B cell (primary cell): ENCODE measurements at regions not wholly inside any gene's neighbourhood (a gene's known extent, or its start where the extent isn't known, plus 50 kb on each side); places are given as distances from the start of the nearest gene placed in this dataset.

ENCODE experiments used
- ATAC-seq: fragments of 200-7000 bp; cut with Tn5 transposase; one replicate; pipeline ENCODE4 v1.10.0; 2021; ENCODE audit warnings: low read depth, mild to moderate bottlenecking, moderate number of reproducible peaks, moderate library complexity
- CTCF ChIA-PET: fragments of 350-600 bp; sonication (Branson Sonifier 250); formaldehyde crosslinking; loops from one replicate; lab custom pipeline; 2021; ENCODE audit warnings: antibody characterized with exemption, inconsistent platforms; lab: Charles Lee
- POLR2A ChIA-PET: fragments of 350-600 bp; sonication (Branson Sonifier 250); formaldehyde crosslinking; loops from one replicate; lab custom pipeline; 2021; ENCODE audit warnings: antibody characterized with exemption; lab: Charles Lee
- DNase-seq: peaks from one replicate; pipeline ENCODE4 v3.0.0; 2013
- H2AFZ ChIP-seq: 2 replicates; pipeline ENCODE4 v1.6.1; 2012; ENCODE audit warnings: mild to moderate bottlenecking, low read depth, low read length; ENCODE audit not compliant: insufficient read depth, poor library complexity, severe bottlenecking
- H3K27ac ChIP-seq, 2 donors: 1 replicate in 1 of 2; 2 replicates in 1 of 2; pipeline ENCODE4 v1.5.1; 2012 to 2013; ENCODE audit warnings: low read length in 2 of 2, mild to moderate bottlenecking in 2 of 2, moderate library complexity in 1 of 2
- H3K27me3 ChIP-seq, 4 experiments: fragments of 200-600 bp in 1 of 4; sonication (generic) in 1 of 4; replicated peaks in 1 of 4; 1 replicate in 2 of 4; 2 replicates in 2 of 4; pipeline versions ENCODE4 v1.6.1 to v1.7.0; 2013 to 2016; ENCODE audit warnings: low read length in 3 of 4, mild to moderate bottlenecking in 2 of 4, mixed read lengths in 1 of 4, moderate library complexity in 1 of 4; ENCODE audit not compliant: insufficient read depth in 4 of 4, control insufficient read depth in 3 of 4; ENCODE audit errors: control extremely low read depth in 1 of 4
- H3K36me3 ChIP-seq, 2 experiments: replicated peaks in 1 of 2; 1 replicate in 1 of 2; 2 replicates in 1 of 2; pipeline versions ENCODE4 v1.6.1 to v1.7.1; 2013; ENCODE audit warnings: low read length in 1 of 2; ENCODE audit not compliant: insufficient read depth in 2 of 2, control insufficient read depth in 1 of 2; ENCODE audit errors: control extremely low read depth in 1 of 2, extremely low read depth in 1 of 2
- H3K4me1 ChIP-seq, 2 donors: fragments of 200-600 bp in 1 of 2; sonication (generic) in 1 of 2; 1 replicate in 1 of 2; 2 replicates in 1 of 2; pipeline versions ENCODE4 v1.5.1 to v1.6.1; 2013 to 2017; ENCODE audit warnings: low read length in 2 of 2; ENCODE audit not compliant: control insufficient read depth in 2 of 2, insufficient read depth in 2 of 2
- H3K4me2 ChIP-seq: replicated peaks from 2 replicates; pipeline ENCODE3; 2012; ENCODE audit warnings: mild to moderate bottlenecking, low read depth, low read length; ENCODE audit not compliant: poor library complexity, severe bottlenecking
- H3K4me3 ChIP-seq, 5 experiments: fragments of 200-600 bp in 1 of 5; sonication (generic) in 1 of 5; 1 replicate in 3 of 5; 2 replicates in 2 of 5; pipeline versions ENCODE4 v1.5.1 to v1.7.0; 2011 to 2016; ENCODE audit warnings: low read length in 4 of 5, mild to moderate bottlenecking in 4 of 5, low read depth in 2 of 5, control low read depth in 1 of 5, moderate library complexity in 1 of 5; ENCODE audit not compliant: insufficient read depth in 1 of 5; ENCODE audit errors: control extremely low read depth in 1 of 5, extremely low read depth in 1 of 5
- H3K79me2 ChIP-seq: fragments of 200-600 bp; sonication (generic); one replicate; pipeline ENCODE4 v1.6.0; 2016; ENCODE audit warnings: low read length; ENCODE audit not compliant: control insufficient read depth, insufficient read depth
- H3K9ac ChIP-seq: fragments of 200-600 bp; sonication (generic); 2 replicates; pipeline ENCODE4 v1.6.1; 2017; ENCODE audit warnings: mild to moderate bottlenecking, low read length, moderate library complexity
- H3K9me3 ChIP-seq, 3 donors: one replicate each; pipeline versions ENCODE4 v1.6.1 to v1.7.1; 2013; ENCODE audit warnings: low read length in 2 of 3; ENCODE audit not compliant: control insufficient read depth in 2 of 3, insufficient read depth in 1 of 3; ENCODE audit errors: control extremely low read depth in 1 of 3
- H4K20me1 ChIP-seq: 2 replicates; pipeline ENCODE4 v1.6.0; 2012; ENCODE audit warnings: mild to moderate bottlenecking, low read length; ENCODE audit not compliant: insufficient read depth, control insufficient read depth, poor library complexity, severe bottlenecking
- H3K27ac Mint-ChIP-seq: one replicate; pipeline ENCODE4 v1.8.0; 2021; ENCODE audit warnings: mixed read lengths
- H3K27me3 Mint-ChIP-seq: one replicate; pipeline ENCODE4 v1.8.0; 2021; ENCODE audit warnings: mixed read lengths
- H3K4me1 Mint-ChIP-seq: one replicate; pipeline ENCODE4 v1.8.0; 2021; ENCODE audit warnings: mixed read lengths
- H3K4me3 Mint-ChIP-seq: one replicate; pipeline ENCODE4 v1.8.0; 2021; ENCODE audit warnings: mixed read lengths
- H3K9me3 Mint-ChIP-seq: one replicate; pipeline ENCODE4 v1.8.0; 2022; ENCODE audit warnings: mixed read lengths; ENCODE audit not compliant: insufficient read depth
- CTCF ChIP-seq: fragments of 200-600 bp; IDR thresholded peaks from one replicate; pipeline ENCODE4 v1.8.0; 2022; ENCODE audit warnings: antibody characterized with exemption, mild to moderate bottlenecking
- EZH2 ChIP-seq: IDR thresholded peaks from 2 replicates; pipeline ENCODE4 v1.6.1; 2012; ENCODE audit warnings: borderline replicate concordance, low read depth, mild to moderate bottlenecking, moderate library complexity, low read length; ENCODE audit not compliant: insufficient read depth, poor library complexity, severe bottlenecking
- WGBS: methylation state at CpG from one replicate; pipeline ENCODE4 v1.1.5; 2013; ENCODE audit warnings: missing lambda C conversion rate; ENCODE audit not compliant: insufficient coverage; 5-methylcytosine and 5-hydroxymethylcytosine counted together
- intact Hi-C: fragments of 100-400 bp; cut with micrococcal nuclease; formaldehyde crosslinking; loops from one replicate; pipeline ENCODE4 v1.10.0; 2022

GRCh38 chr9:135016876-135017275 lies 70.6 kb upstream of the OLFM1 start:
- H3K27ac ChIP-seq, result no peak overlapping the region
- no peak overlapping the region for H3K4me3 Mint-ChIP-seq
- no peak overlapping the region for H3K9ac ChIP-seq
- no peaks in the 10 kb centered on the region for H3K4me1 ChIP-seq
- peaks cover 9% of the 10 kb centered on the region for H3K27me3 Mint-ChIP-seq
- TF ChIP-seq EZH2 (no peak), CTCF (no peak)
- H3K4me3 ChIP-seq, result no peak overlapping the region
- no peaks in the 10 kb centered on the region for H3K27me3 ChIP-seq
- H4K20me1 ChIP-seq, result no peaks in the 10 kb centered on the region
- no peaks in the 10 kb centered on the region for H3K79me2 ChIP-seq
- no peaks in the 10 kb centered on the region for H3K4me1 Mint-ChIP-seq
- 78% methylated on average over 10 of the region's 10 CpGs for WGBS
- no peak for DNase-seq
- POLR2A ChIA-PET, result no interaction called here
- H3K36me3 ChIP-seq, result no peaks in the 10 kb centered on the region
- H3K4me2 ChIP-seq, result no peak overlapping the region
- H3K9me3 Mint-ChIP-seq, result no peaks in the 10 kb centered on the region
- no peak overlapping the region for H3K27ac Mint-ChIP-seq
- CTCF ChIA-PET, result no interaction called here
- intact Hi-C loops, result no loop called here
- no peak overlapping the region for H2AFZ ChIP-seq
- no peaks in the 10 kb centered on the region for H3K9me3 ChIP-seq
- no peak for ATAC-seq

GRCh38 chr9:135017899-135018298 lies 69.6 kb upstream of the OLFM1 start:
- WGBS, result 100% methylated on average over 1 of the region's 4 CpGs
- Histone ChIP-seq H3K9me3 (no peaks in the 10 kb centered on the region), H2AFZ (no peak overlapping the region), H3K4me2 (no peak overlapping the region), H4K20me1 (no peaks in the 10 kb centered on the region), H3K4me3 (no peak overlapping the region), H3K27ac (no peak overlapping the region), H3K79me2 (no peaks in the 10 kb centered on the region), H3K9ac (no peak overlapping the region), H3K4me1 (no peaks in the 10 kb centered on the region), H3K27me3 (no peaks in the 10 kb centered on the region), H3K36me3 (no peaks in the 10 kb centered on the region)
- POLR2A ChIA-PET, result no interaction called here
- CTCF ChIA-PET, result no interaction called here
- intact Hi-C loops, result no loop called here
- DNase-seq (no peak), ATAC-seq (no peak)
- H3K4me3 Mint-ChIP-seq, result no peak overlapping the region
- no peak for TF ChIP-seq CTCF
- no peak for TF ChIP-seq EZH2
- H3K9me3 Mint-ChIP-seq, result no peaks in the 10 kb centered on the region
- peaks cover 15% of the 10 kb centered on the region for H3K27me3 Mint-ChIP-seq
- H3K4me1 Mint-ChIP-seq, result no peaks in the 10 kb centered on the region
- H3K27ac Mint-ChIP-seq, result no peak overlapping the region
